ENCODE measurements at regions not wholly inside any gene's neighbourhood (a gene's known extent, or its start where the extent isn't known, plus 50 kb on each side); places are given as distances from the start of the nearest gene placed in this dataset.

DNA sequence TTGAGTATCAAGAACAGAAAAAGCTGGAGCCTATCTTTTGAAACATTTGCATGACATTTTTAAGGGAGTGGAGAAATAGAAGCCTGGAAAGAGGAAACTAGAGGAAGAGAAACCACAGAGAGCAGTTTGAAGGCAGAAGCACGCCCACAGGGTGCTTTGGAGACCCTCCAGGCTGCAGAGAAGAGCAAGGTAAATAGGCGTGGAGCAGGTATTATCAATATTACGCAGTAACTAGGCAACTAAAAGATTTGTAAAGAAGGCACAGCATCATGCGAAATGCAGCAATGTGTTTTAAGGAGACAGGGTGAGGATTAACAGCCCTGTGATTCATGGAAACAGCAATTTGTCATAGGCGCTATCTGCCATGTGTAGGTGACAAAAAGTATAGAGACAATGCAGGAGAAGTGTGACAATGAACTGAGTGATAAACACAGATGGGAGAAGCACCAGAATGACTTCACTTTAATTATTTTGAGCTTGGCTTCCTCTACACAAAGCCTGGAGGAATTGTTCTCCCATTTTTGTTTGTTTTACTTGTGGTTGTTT is 281.2 kb downstream of the BRINP1 start:
- Histone ChIP-seq H3K36me3 (ENCODE audit: control insufficient read depth, insufficient read depth, low read length) (no peaks in the 10 kb centered on the region), H3K27ac (ENCODE audit: low read depth, low read length, severe bottlenecking) (no peak overlapping the region), H3K4me3 (ENCODE audit: extremely low read depth, insufficient read depth, low read length, poor library complexity, severe bottlenecking) (no peak overlapping the region), H3K9me3 (ENCODE audit: control insufficient read depth, low read length) (no peaks in the 10 kb centered on the region), H3K4me1 (ENCODE audit: control insufficient read depth, insufficient read depth, low read length, poor library complexity, severe bottlenecking) (no peaks in the 10 kb centered on the region)
- WGBS, 2 experiments (ENCODE audit: insufficient coverage in 2 of 2): 89% methylated on average over 5 of the region's 5 CpGs

DNA sequence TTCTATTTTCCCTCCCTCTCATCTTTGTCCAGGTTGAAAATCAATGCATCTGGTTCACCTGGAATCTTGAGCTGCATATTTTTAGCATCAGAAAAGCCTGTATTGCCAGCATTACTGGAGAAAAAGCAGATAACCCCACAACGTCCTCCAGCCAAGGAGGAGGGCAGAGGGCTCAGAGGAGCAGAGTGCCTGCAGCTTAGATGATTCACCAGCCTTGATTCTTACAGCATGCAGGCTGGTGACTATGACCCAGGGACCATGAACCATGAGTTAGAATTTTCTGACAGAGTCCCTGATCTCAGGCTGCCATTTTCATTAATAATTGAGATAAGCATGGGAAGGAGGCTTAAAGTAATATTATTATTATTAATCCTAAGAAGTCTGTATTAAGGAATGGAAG is 278.2 kb downstream of the BRINP1 start:
- Histone ChIP-seq H3K9me3 (ENCODE audit: control insufficient read depth, low read length) (no peaks in the 10 kb centered on the region), H3K4me1 (ENCODE audit: control insufficient read depth, insufficient read depth, low read length, poor library complexity, severe bottlenecking) (no peaks in the 10 kb centered on the region), H3K4me3 (ENCODE audit: extremely low read depth, insufficient read depth, low read length, poor library complexity, severe bottlenecking) (no peak overlapping the region), H3K36me3 (ENCODE audit: control insufficient read depth, insufficient read depth, low read length) (no peaks in the 10 kb centered on the region), H3K27ac (ENCODE audit: low read depth, low read length, severe bottlenecking) (no peak overlapping the region)
- 64% methylated on average over 1 of the region's 1 CpG; no CpG with 5 or more reads in 1 of the 2 experiments for WGBS, 2 experiments (ENCODE audit: insufficient coverage in 2 of 2)

DNA sequence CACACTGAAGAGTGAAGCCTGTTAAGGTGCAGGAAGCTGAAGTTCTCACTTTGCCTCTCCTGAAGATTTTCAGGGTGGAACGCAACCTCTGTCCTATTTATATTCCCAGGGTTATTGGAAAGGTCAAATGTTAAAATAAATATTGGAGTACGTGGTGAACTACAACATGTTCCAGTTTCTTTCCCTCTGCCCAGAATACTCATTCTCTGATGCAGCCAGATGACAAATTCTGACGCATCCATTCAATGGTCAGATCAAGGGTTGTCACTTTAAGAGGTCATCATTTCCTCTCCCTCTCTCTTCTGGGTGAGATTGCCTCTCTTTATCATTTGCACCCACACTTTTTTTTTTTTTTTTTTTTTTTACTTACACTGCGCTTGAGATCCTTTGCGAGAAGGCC is 277.1 kb downstream of the BRINP1 start:
- WGBS, 2 experiments (ENCODE audit: insufficient coverage in 2 of 2): 88 to 89% methylated on average over 1 of the region's 5 CpGs
- H3K36me3 ChIP-seq (ENCODE audit: control insufficient read depth, insufficient read depth, low read length): no peaks in the 10 kb centered on the region

DNA sequence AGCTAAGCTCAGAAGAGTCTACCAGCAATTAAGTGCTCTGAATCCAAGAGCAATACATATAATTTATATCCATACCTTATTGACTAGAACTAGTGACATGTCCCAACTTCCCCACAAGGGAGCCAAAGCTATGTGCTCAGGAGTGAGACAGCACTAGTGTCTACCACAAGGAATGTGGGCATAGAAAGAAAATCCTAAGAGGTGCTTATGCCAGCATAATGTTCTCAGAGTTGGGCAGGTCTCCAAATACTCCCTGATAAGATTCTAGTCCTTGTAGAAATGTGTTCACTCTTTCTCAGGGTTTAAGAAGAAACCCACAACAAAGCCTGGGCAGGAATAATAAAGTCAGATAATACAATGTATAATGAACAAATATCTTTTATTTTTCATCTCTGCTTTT is 275.1 kb downstream of the BRINP1 start:
- Histone ChIP-seq H3K4me3 (ENCODE audit: extremely low read depth, insufficient read depth, low read length, poor library complexity, severe bottlenecking) (no peak overlapping the region), H3K9me3 (ENCODE audit: control insufficient read depth, low read length) (no peaks in the 10 kb centered on the region), H3K4me1 (ENCODE audit: control insufficient read depth, insufficient read depth, low read length, poor library complexity, severe bottlenecking) (no peaks in the 10 kb centered on the region), H3K27ac (ENCODE audit: low read depth, low read length, severe bottlenecking) (no peak overlapping the region), H3K36me3 (ENCODE audit: control insufficient read depth, insufficient read depth, low read length) (no peaks in the 10 kb centered on the region)

More for the DNA sequence above, 277.1 kb downstream of the BRINP1 start:
- no peaks in the 10 kb centered on the region for H3K9me3 ChIP-seq (ENCODE audit: control insufficient read depth, low read length)
- no peak overlapping the region for H3K27ac ChIP-seq (ENCODE audit: low read depth, low read length, severe bottlenecking)
- H3K4me3 ChIP-seq (ENCODE audit: extremely low read depth, insufficient read depth, low read length, poor library complexity, severe bottlenecking): no peak overlapping the region
- H3K4me1 ChIP-seq (ENCODE audit: control insufficient read depth, insufficient read depth, low read length, poor library complexity, severe bottlenecking): no peaks in the 10 kb centered on the region

DNA sequence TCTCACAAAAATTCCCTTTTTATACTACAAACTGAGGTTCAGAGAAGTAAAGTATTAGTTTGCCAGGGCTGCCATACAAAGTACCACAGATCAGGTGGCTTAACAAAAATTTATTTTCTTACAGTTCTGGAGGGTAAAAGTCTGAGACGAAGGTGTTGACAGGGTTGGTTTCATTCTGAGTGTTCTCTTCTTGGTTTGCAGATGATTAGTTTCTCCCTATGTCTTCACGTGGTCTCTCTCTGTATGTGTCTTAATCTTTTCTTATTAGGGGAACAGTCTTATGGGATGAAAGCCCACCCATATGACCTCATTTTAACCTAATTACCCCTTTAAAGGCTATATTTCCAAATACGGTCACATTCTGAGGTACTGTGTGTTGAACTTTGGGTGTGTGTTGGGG is 274.2 kb downstream of the BRINP1 start:
- H3K4me1 ChIP-seq (ENCODE audit: control insufficient read depth, insufficient read depth, low read length, poor library complexity, severe bottlenecking): no peaks in the 10 kb centered on the region
- H3K36me3 ChIP-seq (ENCODE audit: control insufficient read depth, insufficient read depth, low read length): no peaks in the 10 kb centered on the region
- WGBS, 2 experiments (ENCODE audit: insufficient coverage in 2 of 2): no CpG with 5 or more reads among the region's 3 CpGs
- H3K27ac ChIP-seq (ENCODE audit: low read depth, low read length, severe bottlenecking): no peak overlapping the region
- no peaks in the 10 kb centered on the region for H3K9me3 ChIP-seq (ENCODE audit: control insufficient read depth, low read length)
- no peak overlapping the region for H3K4me3 ChIP-seq (ENCODE audit: extremely low read depth, insufficient read depth, low read length, poor library complexity, severe bottlenecking)

- Histone ChIP-seq H3K4me1 (ENCODE audit: control insufficient read depth, insufficient read depth, low read length, poor library complexity, severe bottlenecking) (no peaks in the 10 kb centered on the region), H3K4me3 (ENCODE audit: extremely low read depth, insufficient read depth, low read length, poor library complexity, severe bottlenecking) (no peak overlapping the region), H3K36me3 (ENCODE audit: control insufficient read depth, insufficient read depth, low read length) (no peaks in the 10 kb centered on the region), H3K27ac (ENCODE audit: low read depth, low read length, severe bottlenecking) (no peak overlapping the region), H3K9me3 (ENCODE audit: control insufficient read depth, low read length) (no peaks in the 10 kb centered on the region)
- WGBS, 2 experiments (ENCODE audit: insufficient coverage in 2 of 2): 76 to 78% methylated on average over 2 to 3 of the region's 4 CpGs
Observed at GRCh38 chr9:119101048-119101447, 268.2 kb downstream of the BRINP1 start.

- H3K4me3 ChIP-seq (ENCODE audit: extremely low read depth, insufficient read depth, low read length, poor library complexity, severe bottlenecking): no peak overlapping the region
- no peaks in the 10 kb centered on the region for H3K9me3 ChIP-seq (ENCODE audit: control insufficient read depth, low read length)
- 79 to 81% methylated on average over 3 to 4 of the region's 4 CpGs for WGBS, 2 experiments (ENCODE audit: insufficient coverage in 2 of 2)
- H3K36me3 ChIP-seq (ENCODE audit: control insufficient read depth, insufficient read depth, low read length): no peaks in the 10 kb centered on the region
- H3K27ac ChIP-seq (ENCODE audit: low read depth, low read length, severe bottlenecking): no peak overlapping the region
- H3K4me1 ChIP-seq (ENCODE audit: control insufficient read depth, insufficient read depth, low read length, poor library complexity, severe bottlenecking): no peaks in the 10 kb centered on the region
Observed at GRCh38 chr9:119114681-119115080, 254.6 kb downstream of the BRINP1 start.
